ENCODE measurements at regions not wholly inside any gene's neighbourhood (a gene's known extent, or its start where the extent isn't known, plus 50 kb on each side); places are given as distances from the start of the nearest gene placed in this dataset.

- DNase-seq (ENCODE audit: low read depth): no peak
- TF ChIP-seq CTCF (IDR thresholded peaks at IDR 0.05; ENCODE audit: control insufficient read depth, extremely low read depth, insufficient read depth): no peak
- no peak overlapping the region for H3K4me3 ChIP-seq (ENCODE audit: low read depth, low read length)
Measured at GRCh38 chr1:38305666-38306065, 259.1 kb upstream of the POU3F1 start.

GRCh38 chr1:38303843-38304242, 257.2 kb upstream of the POU3F1 start:
- no peak for TF ChIP-seq CTCF (IDR thresholded peaks at IDR 0.05; ENCODE audit: control insufficient read depth, extremely low read depth, insufficient read depth)
- H3K4me3 ChIP-seq (ENCODE audit: low read depth, low read length): no peak overlapping the region
- no peak for DNase-seq (ENCODE audit: low read depth)

GRCh38 chr1:38301040-38301439, 254.4 kb upstream of the POU3F1 start:
- DNase-seq (ENCODE audit: low read depth): no peak
- H3K4me3 ChIP-seq (ENCODE audit: low read depth, low read length): no peak overlapping the region
- TF ChIP-seq CTCF (IDR thresholded peaks at IDR 0.05; ENCODE audit: control insufficient read depth, extremely low read depth, insufficient read depth): no peak

GRCh38 chr1:38300616-38301015, 254.0 kb upstream of the POU3F1 start:
- no peak for DNase-seq (ENCODE audit: low read depth)
- TF ChIP-seq CTCF (IDR thresholded peaks at IDR 0.05; ENCODE audit: control insufficient read depth, extremely low read depth, insufficient read depth): no peak
- H3K4me3 ChIP-seq (ENCODE audit: low read depth, low read length): no peak overlapping the region

GRCh38 chr1:38297842-38298241, 251.2 kb upstream of the POU3F1 start:
- H3K4me3 ChIP-seq (ENCODE audit: low read depth, low read length): no peak overlapping the region
- no peak for TF ChIP-seq CTCF (IDR thresholded peaks at IDR 0.05; ENCODE audit: control insufficient read depth, extremely low read depth, insufficient read depth)
- DNase-seq (ENCODE audit: low read depth): no peak

GRCh38 chr1:38297246-38297645, 250.7 kb upstream of the POU3F1 start:
- DNase-seq (ENCODE audit: low read depth): no peak
- TF ChIP-seq CTCF (IDR thresholded peaks at IDR 0.05; ENCODE audit: control insufficient read depth, extremely low read depth, insufficient read depth): no peak
- no peak overlapping the region for H3K4me3 ChIP-seq (ENCODE audit: low read depth, low read length)

GRCh38 chr1:38296047-38296446, 249.5 kb upstream of the POU3F1 start:
- DNase-seq (ENCODE audit: low read depth): no peak
- no peak for TF ChIP-seq CTCF (IDR thresholded peaks at IDR 0.05; ENCODE audit: control insufficient read depth, extremely low read depth, insufficient read depth)
- no peak overlapping the region for H3K4me3 ChIP-seq (ENCODE audit: low read depth, low read length)
